Neural cell (in vitro differentiated cells): ENCODE measurements at regions not wholly inside any gene's neighbourhood (a gene's known extent, or its start where the extent isn't known, plus 50 kb on each side); places are given as distances from the start of the nearest gene placed in this dataset.

ENCODE experiments used
- EP300 ChIP-seq: fragments of 450-650 bp; conservative IDR thresholded peaks from 2 replicates; pipeline ENCODE4 v1.6.1; 2014; ENCODE audit warnings: antibody characterized with exemption, mild to moderate bottlenecking, moderate library complexity; ENCODE audit not compliant: poor library complexity, severe bottlenecking
- TF ChIP-seq, protein P1 (sequence below): IDR thresholded peaks from 2 replicates; pipeline ENCODE4 v1.6.1; 2012; ENCODE audit warnings: borderline replicate concordance

DNA sequence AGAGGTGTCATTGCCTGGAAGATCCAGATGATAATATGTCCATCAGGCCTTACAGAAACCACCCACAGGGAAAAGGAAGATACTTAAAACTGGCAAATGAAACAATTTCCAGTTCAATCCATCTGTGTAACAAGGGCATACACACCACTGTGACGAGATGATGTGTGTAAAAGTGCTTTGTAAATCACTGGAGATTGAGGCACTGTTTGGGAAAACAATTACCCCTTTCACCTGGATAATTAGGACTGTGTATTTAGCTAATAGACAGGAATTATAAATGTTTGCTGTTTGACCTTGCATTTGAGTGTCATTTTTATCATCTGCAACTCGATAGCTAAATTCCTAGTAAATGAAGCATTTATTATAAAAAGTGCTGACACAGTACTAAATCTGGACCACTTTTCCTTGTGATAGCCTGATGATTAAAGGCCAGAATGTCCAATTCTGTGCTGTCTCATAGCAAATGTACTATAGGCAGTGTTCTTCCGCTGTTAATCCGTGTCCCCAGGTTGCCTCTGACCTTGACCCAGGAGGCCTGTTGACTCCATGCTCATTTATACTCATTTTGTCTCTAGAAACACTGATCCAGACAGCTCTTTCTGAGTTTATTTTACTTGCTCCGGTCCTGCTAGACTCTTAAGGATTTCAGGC, 105.8 kb downstream of the LACC1 start:
- TF ChIP-seq EP300 = no peak
- TF ChIP-seq, protein P1, sequence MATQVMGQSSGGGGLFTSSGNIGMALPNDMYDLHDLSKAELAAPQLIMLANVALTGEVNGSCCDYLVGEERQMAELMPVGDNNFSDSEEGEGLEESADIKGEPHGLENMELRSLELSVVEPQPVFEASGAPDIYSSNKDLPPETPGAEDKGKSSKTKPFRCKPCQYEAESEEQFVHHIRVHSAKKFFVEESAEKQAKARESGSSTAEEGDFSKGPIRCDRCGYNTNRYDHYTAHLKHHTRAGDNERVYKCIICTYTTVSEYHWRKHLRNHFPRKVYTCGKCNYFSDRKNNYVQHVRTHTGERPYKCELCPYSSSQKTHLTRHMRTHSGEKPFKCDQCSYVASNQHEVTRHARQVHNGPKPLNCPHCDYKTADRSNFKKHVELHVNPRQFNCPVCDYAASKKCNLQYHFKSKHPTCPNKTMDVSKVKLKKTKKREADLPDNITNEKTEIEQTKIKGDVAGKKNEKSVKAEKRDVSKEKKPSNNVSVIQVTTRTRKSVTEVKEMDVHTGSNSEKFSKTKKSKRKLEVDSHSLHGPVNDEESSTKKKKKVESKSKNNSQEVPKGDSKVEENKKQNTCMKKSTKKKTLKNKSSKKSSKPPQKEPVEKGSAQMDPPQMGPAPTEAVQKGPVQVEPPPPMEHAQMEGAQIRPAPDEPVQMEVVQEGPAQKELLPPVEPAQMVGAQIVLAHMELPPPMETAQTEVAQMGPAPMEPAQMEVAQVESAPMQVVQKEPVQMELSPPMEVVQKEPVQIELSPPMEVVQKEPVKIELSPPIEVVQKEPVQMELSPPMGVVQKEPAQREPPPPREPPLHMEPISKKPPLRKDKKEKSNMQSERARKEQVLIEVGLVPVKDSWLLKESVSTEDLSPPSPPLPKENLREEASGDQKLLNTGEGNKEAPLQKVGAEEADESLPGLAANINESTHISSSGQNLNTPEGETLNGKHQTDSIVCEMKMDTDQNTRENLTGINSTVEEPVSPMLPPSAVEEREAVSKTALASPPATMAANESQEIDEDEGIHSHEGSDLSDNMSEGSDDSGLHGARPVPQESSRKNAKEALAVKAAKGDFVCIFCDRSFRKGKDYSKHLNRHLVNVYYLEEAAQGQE = peak; percentile 23
